Jurkat, Clone E6-1 (cell line): ENCODE measurements at regions not wholly inside any gene's neighbourhood (a gene's known extent, or its start where the extent isn't known, plus 50 kb on each side); places are given as distances from the start of the nearest gene placed in this dataset.
A peak's percentile ranks its signal among the peaks of the same experiment; 100 is the strongest.
"Not testable (repeated sequence)": the region's sequence is repeated elsewhere in the genome, so short reads cannot be mapped to it uniquely, and the experiment has no call there.

ENCODE experiments used
- DNase-seq: peaks from one replicate; pipeline ENCODE4 v3.0.0-alpha.2; 2011; ENCODE audit warnings: low read depth, low spot score
- H3K4me3 ChIP-seq: 2 replicates; pipeline ENCODE4 v1.5.1; 2011; ENCODE audit warnings: mild to moderate bottlenecking, low read length, control low read depth, moderate library complexity

- no peak for DNase-seq
- no peak overlapping the region for H3K4me3 ChIP-seq
Measured at GRCh38 chr14:55838529-55839052, 258.6 kb downstream of the KTN1 start.

- not testable (repeated sequence) for DNase-seq, H3K4me3 ChIP-seq
Measured at GRCh38 chr14:55839301-55839947, 259.4 kb downstream of the KTN1 start.

GRCh38 chr14:55840821-55841220 is 260.8 kb downstream of the KTN1 start:
- no peak overlapping the region for H3K4me3 ChIP-seq
- no peak for DNase-seq

GRCh38 chr14:55841625-55842024 is 261.6 kb downstream of the KTN1 start:
- DNase-seq: no peak
- no peak overlapping the region for H3K4me3 ChIP-seq

DNA sequence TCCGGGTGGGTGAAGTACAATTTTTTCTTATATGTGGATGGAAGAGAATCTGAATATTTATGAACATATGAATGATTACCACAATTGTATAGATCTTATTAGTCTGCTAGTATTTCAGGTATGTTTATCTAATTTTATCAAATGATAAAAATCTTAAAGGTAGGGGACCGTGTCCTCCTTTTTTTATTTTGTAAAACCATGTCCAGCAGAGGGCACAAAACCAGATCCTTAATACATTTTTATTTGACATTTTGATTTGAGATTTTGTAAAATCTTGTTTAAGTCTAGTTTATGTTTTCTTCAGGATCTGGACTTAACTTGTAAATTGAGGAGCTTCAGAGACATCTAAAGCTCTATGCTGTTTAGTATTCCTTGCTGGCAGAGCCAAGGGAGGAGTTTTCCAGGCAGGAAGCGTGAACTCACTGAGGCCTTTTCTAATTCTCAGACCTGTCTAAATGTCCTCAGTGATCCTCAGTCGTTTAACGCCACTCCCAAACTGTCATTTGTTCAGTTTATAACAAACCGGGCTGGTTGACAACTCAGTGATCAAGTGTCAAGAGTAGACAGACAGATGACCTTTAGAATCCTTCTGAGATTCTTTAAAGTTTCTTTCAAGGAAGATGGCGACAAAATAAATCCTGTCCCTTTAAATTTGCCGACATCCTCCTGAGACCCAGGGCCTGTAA is 263.9 kb downstream of the KTN1 start:
- H3K4me3 ChIP-seq: no peak overlapping the region
- no peak for DNase-seq

DNA sequence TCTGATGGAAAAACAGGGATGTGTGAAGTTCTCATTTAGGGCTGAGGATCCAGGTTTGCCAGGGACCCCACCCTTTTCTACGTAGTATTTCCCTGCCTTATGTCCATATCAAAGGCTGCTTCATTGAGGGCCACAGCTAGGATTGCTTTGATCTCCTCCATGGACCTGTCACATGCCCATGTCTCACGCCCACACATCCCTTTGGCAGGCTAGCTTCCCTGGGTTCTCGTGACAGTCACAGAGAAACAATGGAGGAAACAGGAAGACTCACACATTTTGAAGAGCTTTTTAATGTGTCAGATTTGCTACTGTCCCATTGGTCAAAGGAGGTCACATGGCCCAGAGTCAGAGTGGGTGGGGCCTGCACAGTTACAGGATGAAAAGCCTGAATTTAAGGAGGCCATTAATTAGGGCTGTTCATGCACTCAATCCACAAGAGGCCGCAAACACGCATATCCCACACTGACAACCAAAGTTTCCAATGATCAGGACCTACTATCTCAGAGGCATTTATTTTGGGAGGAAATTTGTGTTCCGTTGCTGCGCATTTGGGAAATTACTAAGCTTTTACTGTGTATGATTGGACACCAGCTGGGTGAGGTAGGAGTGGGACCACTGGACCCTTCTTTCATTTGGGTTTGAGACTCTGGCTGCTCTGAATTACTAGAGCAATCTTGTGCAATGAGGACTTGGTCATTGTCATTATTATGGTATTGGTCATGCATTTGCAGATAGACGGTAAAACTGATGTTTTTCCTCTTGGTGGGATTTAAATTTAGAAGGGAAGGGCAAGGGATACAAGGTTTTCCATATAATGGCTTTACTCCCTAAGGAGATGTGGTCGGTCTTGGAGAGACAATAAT is 266.2 kb downstream of the KTN1 start:
- no peak for DNase-seq
- H3K4me3 ChIP-seq: no peak overlapping the region

- H3K4me3 ChIP-seq: no peak overlapping the region
- no peak for DNase-seq
Measured at GRCh38 chr14:55846826-55847446, 266.9 kb downstream of the KTN1 start.

- no peak overlapping the region for H3K4me3 ChIP-seq
- no peak for DNase-seq
Measured at GRCh38 chr14:55847766-55848165, 267.8 kb downstream of the KTN1 start.

DNA sequence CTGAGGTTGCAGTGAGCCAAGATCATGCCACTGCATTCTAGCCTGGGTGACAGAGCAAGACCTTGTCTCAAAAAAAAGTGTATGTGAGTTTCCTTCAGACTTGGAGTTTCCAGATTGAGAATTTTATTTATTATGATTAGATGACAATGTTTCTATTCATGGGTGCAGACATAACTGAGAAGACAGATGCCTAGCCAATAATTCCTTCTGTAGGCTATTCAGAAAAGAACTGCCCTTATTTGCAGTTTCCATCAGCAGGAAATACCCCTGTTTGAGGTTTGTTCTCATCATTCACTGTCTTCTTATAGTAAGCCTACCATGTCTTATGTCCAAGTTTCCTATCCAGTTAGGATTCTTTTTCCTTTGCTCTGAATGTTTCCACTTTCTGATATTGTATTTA is 269.0 kb downstream of the KTN1 start:
- DNase-seq: no peak
- H3K4me3 ChIP-seq: no peak overlapping the region

DNA sequence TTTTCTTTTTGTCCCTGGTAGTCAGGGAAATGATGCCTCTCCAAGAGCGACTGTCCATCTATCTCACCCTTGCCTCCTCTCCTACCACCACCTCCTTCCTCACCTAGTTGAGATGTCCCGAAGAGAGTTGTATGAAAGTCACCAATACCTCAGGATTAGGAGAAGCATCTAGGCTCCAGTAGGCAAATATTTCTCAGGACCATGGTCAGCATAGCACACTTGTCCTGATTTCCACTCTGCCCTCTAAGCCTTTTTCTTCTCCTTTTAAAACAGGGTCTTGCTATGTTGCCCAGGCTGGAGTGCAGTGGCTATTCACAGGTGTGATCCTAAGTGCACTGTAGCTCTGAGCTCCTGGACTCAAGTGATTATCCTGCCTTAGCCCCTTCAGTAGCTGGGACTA is 268.4 kb upstream of the PELI2 start:
- no peak for DNase-seq

DNA sequence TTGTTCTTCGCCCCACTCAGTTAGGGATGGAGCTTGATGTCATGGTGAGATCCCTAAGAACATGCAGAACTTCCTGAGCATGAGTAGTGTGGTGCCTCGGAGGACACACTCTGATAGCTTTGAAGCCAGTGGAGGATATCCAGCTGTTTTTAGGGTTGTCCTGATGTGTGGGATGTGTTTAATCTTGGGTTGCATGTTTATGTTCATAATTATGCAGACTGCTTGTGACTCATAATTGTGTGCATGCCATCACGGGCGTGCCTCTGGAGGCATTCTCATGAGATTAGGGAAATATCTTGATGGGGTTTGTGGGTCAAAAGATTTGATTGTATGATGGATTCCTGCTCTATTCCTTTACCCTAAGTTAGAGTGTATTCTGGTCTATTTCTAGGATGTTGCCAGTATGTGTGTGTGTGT is 267.4 kb upstream of the PELI2 start:
- DNase-seq: no peak
- no peak overlapping the region for H3K4me3 ChIP-seq

More for the DNA sequence above, 268.4 kb upstream of the PELI2 start:
- H3K4me3 ChIP-seq: no peak overlapping the region

DNA sequence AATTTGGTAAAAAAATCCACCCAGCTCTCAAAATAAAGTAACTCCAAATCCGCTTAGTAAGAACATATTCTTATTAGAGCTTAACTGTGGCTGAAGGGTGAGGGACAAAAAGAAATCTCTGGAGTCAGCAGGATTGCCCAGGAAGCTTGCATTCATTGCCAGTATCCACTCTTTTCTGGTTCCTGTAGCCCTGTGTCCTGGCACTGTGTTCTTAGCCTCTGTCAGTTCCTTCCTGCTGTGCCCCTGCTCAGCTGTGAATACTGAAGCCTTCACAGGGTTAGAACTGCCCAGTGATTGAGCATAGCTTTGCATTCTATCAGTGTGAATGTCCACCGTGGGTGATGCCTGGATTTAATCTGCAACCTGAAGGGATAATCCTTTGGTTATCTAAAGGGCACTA is 266.9 kb upstream of the PELI2 start:
- H3K4me3 ChIP-seq: no peak overlapping the region
- no peak for DNase-seq

- H3K4me3 ChIP-seq: no peak overlapping the region
- DNase-seq: no peak
Measured at GRCh38 chr14:55851961-55852360, 266.2 kb upstream of the PELI2 start.

- H3K4me3 ChIP-seq: no peak overlapping the region
- no peak for DNase-seq
Measured at GRCh38 chr14:55855751-55856150, 262.5 kb upstream of the PELI2 start.

DNA sequence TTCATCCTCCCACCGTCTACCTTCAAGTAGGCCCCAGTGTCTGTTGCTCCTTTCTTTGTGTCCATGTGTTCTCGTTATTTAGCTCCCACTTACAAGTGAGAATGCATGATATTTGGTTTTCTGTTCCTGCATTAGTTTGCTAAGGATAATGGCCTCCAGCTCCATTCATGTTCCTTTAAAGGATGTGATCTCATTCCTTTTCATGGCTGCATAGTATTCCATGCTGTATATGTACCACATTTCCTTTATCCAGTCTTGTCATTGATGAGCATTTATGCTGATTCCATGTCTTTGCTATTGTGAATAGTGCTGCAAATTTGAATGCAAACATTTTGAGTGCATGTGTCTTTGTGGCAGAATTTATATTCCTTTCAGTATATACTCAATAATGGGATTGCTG is 259.6 kb upstream of the PELI2 start:
- no peak overlapping the region for H3K4me3 ChIP-seq
- DNase-seq: no peak

DNA sequence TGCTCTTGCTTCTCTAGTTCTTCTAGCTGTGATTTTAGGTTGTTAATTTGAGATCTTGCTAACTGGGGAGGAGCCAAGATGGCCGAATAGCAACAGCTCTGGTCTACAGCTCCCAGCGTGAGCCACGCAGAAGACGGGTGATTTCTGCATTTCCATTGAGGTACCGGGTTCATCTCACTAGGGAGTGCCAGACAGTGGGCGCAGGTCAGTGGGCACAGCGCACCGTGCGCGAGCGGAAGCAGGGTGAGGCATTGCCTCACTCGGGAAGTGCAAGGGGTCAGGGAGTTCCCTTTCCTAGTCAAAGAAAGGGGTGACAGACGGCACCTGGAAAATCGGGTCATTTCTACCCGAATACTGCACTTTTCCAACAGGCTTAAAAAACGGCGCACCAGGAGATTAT is 256.6 kb upstream of the PELI2 start:
- H3K4me3 ChIP-seq, DNase-seq: not testable (repeated sequence)

DNA sequence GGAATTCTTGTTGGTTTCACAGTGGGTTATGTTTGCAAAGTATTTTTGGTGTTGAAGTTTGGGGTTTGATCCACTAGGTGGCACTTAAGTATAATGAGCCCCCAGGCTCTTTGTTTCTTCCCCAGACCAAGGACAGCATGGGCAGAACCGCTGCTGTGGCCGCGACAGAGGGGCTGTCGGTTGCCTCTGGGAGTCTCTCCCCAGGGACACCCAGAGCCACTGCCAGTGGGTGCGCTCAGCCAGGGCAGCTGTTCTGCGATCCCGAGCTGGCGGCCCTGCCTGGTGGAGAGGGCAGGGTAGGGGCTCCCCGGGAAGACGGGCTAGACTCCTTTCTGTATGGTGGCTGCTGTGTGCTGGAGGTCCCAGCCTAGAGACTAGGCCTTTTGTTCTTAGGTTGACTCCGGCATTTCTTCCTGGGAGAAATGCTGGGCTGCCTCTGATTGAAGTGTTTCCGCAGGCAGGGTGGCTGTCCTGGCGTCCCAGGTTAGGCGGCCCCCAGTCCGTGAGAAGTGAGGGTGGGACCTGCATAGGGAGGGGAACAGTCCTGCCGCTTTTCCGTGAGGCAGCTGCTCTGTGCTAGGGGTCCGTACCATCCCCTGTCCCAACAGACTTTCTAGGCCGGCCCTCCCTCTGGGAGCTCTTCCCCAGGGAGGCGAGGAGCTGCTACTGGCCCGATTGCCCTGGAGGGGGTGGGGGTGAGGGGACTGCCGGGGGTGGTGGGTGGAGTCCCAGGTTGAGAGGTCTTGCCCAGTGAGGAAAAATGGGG is 253.1 kb upstream of the PELI2 start:
- DNase-seq: peak; percentile 35
- H3K4me3 ChIP-seq: no peak overlapping the region

GRCh38 chr14:55867311-55867710 is 250.9 kb upstream of the PELI2 start:
- H3K4me3 ChIP-seq: no peak overlapping the region
- no peak for DNase-seq

- DNase-seq: no peak
- no peak overlapping the region for H3K4me3 ChIP-seq
Measured at GRCh38 chr14:55867719-55868118, 250.5 kb upstream of the PELI2 start.
